GM21786 (cell line): ENCODE measurements at regions not wholly inside any gene's neighbourhood (a gene's known extent, or its start where the extent isn't known, plus 50 kb on each side); places are given as distances from the start of the nearest gene placed in this dataset.
"Not testable (repeated sequence)": the region's sequence is repeated elsewhere in the genome, so short reads cannot be mapped to it uniquely, and the experiment has no call there.

ENCODE experiments used
- ATAC-seq: cut with Tn5 transposase; IDR thresholded peaks from one replicate; pipeline ENCODE4 v1.9.1; 2021; ENCODE audit not compliant: unreplicated experiment

- no peak for ATAC-seq
These were observed 763.9 kb upstream of the MGAT4C start for GRCh38 chr12:87020071-87020470.

GRCh38 chr12:87015352-87015751 lies 759.2 kb upstream of the MGAT4C start:
- no peak for ATAC-seq

- ATAC-seq = no peak
These were observed 752.7 kb upstream of the MGAT4C start for GRCh38 chr12:87008785-87009384.

- no peak for ATAC-seq
These were observed 744.9 kb upstream of the MGAT4C start for GRCh38 chr12:87001102-87001501.

- ATAC-seq = no peak
These were observed 729.1 kb upstream of the MGAT4C start for GRCh38 chr12:86985298-86985697.

GRCh38 chr12:86970595-86970994 lies 714.4 kb upstream of the MGAT4C start:
- ATAC-seq = not testable (repeated sequence)

GRCh38 chr12:86959766-86960458 lies 703.7 kb upstream of the MGAT4C start:
- no peak for ATAC-seq

GRCh38 chr12:86950444-86950843 lies 694.3 kb upstream of the MGAT4C start:
- ATAC-seq = no peak

- no peak for ATAC-seq
These were observed 693.9 kb upstream of the MGAT4C start for GRCh38 chr12:86950043-86950442.

- no peak for ATAC-seq
These were observed 692.7 kb upstream of the MGAT4C start for GRCh38 chr12:86948851-86949250.

GRCh38 chr12:86945685-86946196 lies 689.5 kb upstream of the MGAT4C start:
- no peak for ATAC-seq

GRCh38 chr12:86944197-86944819 lies 688.1 kb upstream of the MGAT4C start:
- ATAC-seq = not testable (repeated sequence)

- no peak for ATAC-seq
These were observed 675.5 kb upstream of the MGAT4C start for GRCh38 chr12:86931714-86932113.

GRCh38 chr12:86929962-86930361 lies 673.8 kb upstream of the MGAT4C start:
- no peak for ATAC-seq

- ATAC-seq = no peak
These were observed 660.9 kb upstream of the MGAT4C start for GRCh38 chr12:86917121-86917520.

- no peak for ATAC-seq
These were observed 658.5 kb upstream of the MGAT4C start for GRCh38 chr12:86914721-86915120.

GRCh38 chr12:86911973-86912372 lies 655.8 kb upstream of the MGAT4C start:
- no peak for ATAC-seq

- ATAC-seq = no peak
These were observed 647.0 kb upstream of the MGAT4C start for GRCh38 chr12:86903159-86903558.

- no peak for ATAC-seq
These were observed 604.6 kb upstream of the MGAT4C start for GRCh38 chr12:86860776-86861175.

GRCh38 chr12:86852451-86852850 lies 596.3 kb upstream of the MGAT4C start:
- ATAC-seq = no peak

- no peak for ATAC-seq
These were observed 582.5 kb upstream of the MGAT4C start for GRCh38 chr12:86838711-86839110.

- ATAC-seq = no peak
These were observed 582.1 kb upstream of the MGAT4C start for GRCh38 chr12:86838260-86838659.
